ENCODE measurements at regions not wholly inside any gene's neighbourhood (a gene's known extent, or its start where the extent isn't known, plus 50 kb on each side); places are given as distances from the start of the nearest gene placed in this dataset.

GRCh38 chr9:105984714-105985113, 290.4 kb downstream of the TMEM38B start:
- H3K27ac ChIP-seq: no peak overlapping the region
- no peaks in the 10 kb centered on the region for H3K36me3 ChIP-seq (ENCODE audit: insufficient read depth)
- no peaks in the 10 kb centered on the region for H3K4me1 ChIP-seq (ENCODE audit: low read depth, poor library complexity, severe bottlenecking)
- H3K4me2 ChIP-seq: no peak overlapping the region
- TF ChIP-seq CTCF (conservative IDR thresholded peaks at IDR 0.05; ENCODE audit: low read depth, low read length): no peak
- no peak overlapping the region for H3K9ac ChIP-seq
- H3K4me3 ChIP-seq (IDR thresholded peaks at IDR 0.05; ENCODE audit: insufficient read depth, low read depth, low read length): no peak overlapping the region
- no peaks in the 10 kb centered on the region for H3K27me3 ChIP-seq (ENCODE audit: insufficient read depth, low read depth)
- no peak overlapping the region for H2AFZ ChIP-seq (ENCODE audit: low read depth)
- H3K79me2 ChIP-seq (ENCODE audit: insufficient read depth, low read depth): no peaks in the 10 kb centered on the region
- no peaks in the 10 kb centered on the region for H4K20me1 ChIP-seq (ENCODE audit: insufficient read depth)

GRCh38 chr9:105993116-105993854, 298.9 kb downstream of the TMEM38B start:
- H2AFZ ChIP-seq (ENCODE audit: low read depth): no peak overlapping the region
- no peaks in the 10 kb centered on the region for H3K4me1 ChIP-seq (ENCODE audit: low read depth, poor library complexity, severe bottlenecking)

GRCh38 chr9:105993921-105994715, 299.8 kb downstream of the TMEM38B start:
- H3K4me2 ChIP-seq: no peak overlapping the region
- no peaks in the 10 kb centered on the region for H3K79me2 ChIP-seq (ENCODE audit: insufficient read depth, low read depth)
- no peak overlapping the region for H3K27ac ChIP-seq
- TF ChIP-seq CTCF (conservative IDR thresholded peaks at IDR 0.05; ENCODE audit: low read depth, low read length): no peak
- no peaks in the 10 kb centered on the region for H3K4me1 ChIP-seq (ENCODE audit: low read depth, poor library complexity, severe bottlenecking)
- H4K20me1 ChIP-seq (ENCODE audit: insufficient read depth): no peaks in the 10 kb centered on the region
- H3K9ac ChIP-seq: no peak overlapping the region
- no peaks in the 10 kb centered on the region for H3K27me3 ChIP-seq (ENCODE audit: insufficient read depth, low read depth)
- H2AFZ ChIP-seq (ENCODE audit: low read depth): no peak overlapping the region
- H3K4me3 ChIP-seq (IDR thresholded peaks at IDR 0.05; ENCODE audit: insufficient read depth, low read depth, low read length): no peak overlapping the region
- H3K36me3 ChIP-seq (ENCODE audit: insufficient read depth): no peaks in the 10 kb centered on the region

More at GRCh38 chr9:105993116-105993854, 298.9 kb downstream of the TMEM38B start:
- no peaks in the 10 kb centered on the region for H3K79me2 ChIP-seq (ENCODE audit: insufficient read depth, low read depth)
- no peak for TF ChIP-seq CTCF (conservative IDR thresholded peaks at IDR 0.05; ENCODE audit: low read depth, low read length)
- H4K20me1 ChIP-seq (ENCODE audit: insufficient read depth): no peaks in the 10 kb centered on the region
- H3K36me3 ChIP-seq (ENCODE audit: insufficient read depth): no peaks in the 10 kb centered on the region
- no peak overlapping the region for H3K4me3 ChIP-seq (IDR thresholded peaks at IDR 0.05; ENCODE audit: insufficient read depth, low read depth, low read length)
- H3K4me2 ChIP-seq: no peak overlapping the region
- H3K27ac ChIP-seq: no peak overlapping the region
- no peaks in the 10 kb centered on the region for H3K27me3 ChIP-seq (ENCODE audit: insufficient read depth, low read depth)
- no peak overlapping the region for H3K9ac ChIP-seq

- Histone ChIP-seq H3K4me3 (IDR thresholded peaks at IDR 0.05; ENCODE audit: insufficient read depth, low read depth, low read length) (no peak overlapping the region), H3K79me2 (ENCODE audit: insufficient read depth, low read depth) (no peaks in the 10 kb centered on the region), H3K27me3 (ENCODE audit: insufficient read depth, low read depth) (no peaks in the 10 kb centered on the region), H3K4me1 (ENCODE audit: low read depth, poor library complexity, severe bottlenecking) (no peaks in the 10 kb centered on the region), H3K36me3 (ENCODE audit: insufficient read depth) (no peaks in the 10 kb centered on the region), H3K9ac (no peak overlapping the region), H3K4me2 (no peak overlapping the region), H2AFZ (ENCODE audit: low read depth) (no peak overlapping the region), H4K20me1 (ENCODE audit: insufficient read depth) (no peaks in the 10 kb centered on the region), H3K27ac (no peak overlapping the region)
- TF ChIP-seq CTCF (conservative IDR thresholded peaks at IDR 0.05; ENCODE audit: low read depth, low read length): no peak
These were observed 300.6 kb downstream of the TMEM38B start for GRCh38 chr9:105994970-105995369.

Data from KMS-11 (cell line).